ENCODE measurements at regions not wholly inside any gene's neighbourhood (a gene's known extent, or its start where the extent isn't known, plus 50 kb on each side); places are given as distances from the start of the nearest gene placed in this dataset.

- TF ChIP-seq ZBTB4 (CRISPR knock-in tag; IDR thresholded peaks at IDR 0.05) (no peak), SUZ12 (IDR thresholded peaks at IDR 0.05; ENCODE audit: unreplicated experiment) (no peak), ZNF592 (IDR thresholded peaks at IDR 0.05) (no peak)
These were observed 1077.0 kb upstream of the C9orf72 start (continued) for GRCh38 chr9:28650327-28650726.

- H3K4me2 ChIP-seq (ENCODE audit: control insufficient read depth, insufficient read depth) = no peak overlapping the region
- H3K9me3 ChIP-seq (replicated peaks; ENCODE audit: control insufficient read depth, insufficient read depth, low read length) = no peaks in the 10 kb centered on the region
- H3K79me2 ChIP-seq (ENCODE audit: control insufficient read depth, insufficient read depth, low read length) = no peaks in the 10 kb centered on the region
- intact Hi-C loops (cut with micrococcal nuclease; ENCODE audit: unreplicated experiment) (no loop called here), in situ Hi-C loops (cut with MboI) (no loop called here)
- H3K9ac ChIP-seq (ENCODE audit: control insufficient read depth, insufficient read depth, low read length) = no peak overlapping the region
- RAD21 ChIA-PET (ENCODE audit: unreplicated experiment) = no interaction called here
- no peak for DNase-seq (ENCODE audit: low read depth, low spot score)
- POLR2A ChIA-PET = no interaction called here
- no TSS peak for BruUV-seq (replicated peaks)
- H3K27ac ChIP-seq (ENCODE audit: control insufficient read depth, insufficient read depth) = no peak overlapping the region
- H4K20me1 ChIP-seq (ENCODE audit: control insufficient read depth, insufficient read depth) = no peaks in the 10 kb centered on the region
- TF ChIP-seq ETV6 (conservative IDR thresholded peaks at IDR 0.05 in 1 of 2, IDR thresholded peaks at IDR 0.05 in 1 of 2; ENCODE audit: borderline replicate concordance in 1 of 2, low read depth in 1 of 2) (no peak), JUNB (IDR thresholded peaks at IDR 0.05) (no peak), YBX1 (IDR thresholded peaks at IDR 0.05) (no peak), NFXL1 (IDR thresholded peaks at IDR 0.05; ENCODE audit: borderline replicate concordance) (no peak), STAT3 (IDR thresholded peaks at IDR 0.05; ENCODE audit: low read depth, low read length) (no peak), BCL3 (IDR thresholded peaks at IDR 0.05; ENCODE audit: borderline replicate concordance, insufficient read depth, low read depth, low read length, poor library complexity, severe bottlenecking) (no peak), CREB1 (IDR thresholded peaks at IDR 0.05; ENCODE audit: low read depth) (no peak), CHD2 (IDR thresholded peaks at IDR 0.05; ENCODE audit: borderline replicate concordance, low read depth, low read length) (no peak)
- CTCF ChIA-PET = no interaction called here
- no peaks in the 10 kb centered on the region for H3K27me3 ChIP-seq (replicated peaks in 1 of 2; ENCODE audit: control insufficient read depth in 2 of 2, insufficient read depth in 2 of 2, low read length in 1 of 2)
- WGBS (ENCODE audit: insufficient coverage, insufficient replicate concordance, low lambda C conversion rate, missing lambda C conversion rate) = under 1% methylated on average over 5 of the region's 5 CpGs
- no peaks in the 10 kb centered on the region for H3K36me3 ChIP-seq (ENCODE audit: control insufficient read depth in 2 of 2, insufficient read depth in 2 of 2, low read length in 1 of 2)
- H3K4me3 ChIP-seq = no peak overlapping the region
- FAIRE-seq = no peak
- SMC1A ChIA-PET (ENCODE audit: uncharacterized antibody, unreplicated experiment) = interaction anchor here (1.0 kb wide), 1 partner anchor 42 kb away, joined by 3 read pairs; no protein-coding TSS in a partner anchor
- ATAC-seq = peak; percentile 45; the same call in 2 of the 3 replicates
- no peaks in the 10 kb centered on the region for H3K4me1 ChIP-seq (ENCODE audit: control insufficient read depth, insufficient read depth, low read length)
- no peak overlapping the region for H2AFZ ChIP-seq (ENCODE audit: control insufficient read depth, low read depth, low read length)
These were observed 1077.9 kb upstream of the C9orf72 start for GRCh38 chr9:28651050-28651722.
